ENCODE measurements at regions not wholly inside any gene's neighbourhood (a gene's known extent, or its start where the extent isn't known, plus 50 kb on each side); places are given as distances from the start of the nearest gene placed in this dataset.

DNA sequence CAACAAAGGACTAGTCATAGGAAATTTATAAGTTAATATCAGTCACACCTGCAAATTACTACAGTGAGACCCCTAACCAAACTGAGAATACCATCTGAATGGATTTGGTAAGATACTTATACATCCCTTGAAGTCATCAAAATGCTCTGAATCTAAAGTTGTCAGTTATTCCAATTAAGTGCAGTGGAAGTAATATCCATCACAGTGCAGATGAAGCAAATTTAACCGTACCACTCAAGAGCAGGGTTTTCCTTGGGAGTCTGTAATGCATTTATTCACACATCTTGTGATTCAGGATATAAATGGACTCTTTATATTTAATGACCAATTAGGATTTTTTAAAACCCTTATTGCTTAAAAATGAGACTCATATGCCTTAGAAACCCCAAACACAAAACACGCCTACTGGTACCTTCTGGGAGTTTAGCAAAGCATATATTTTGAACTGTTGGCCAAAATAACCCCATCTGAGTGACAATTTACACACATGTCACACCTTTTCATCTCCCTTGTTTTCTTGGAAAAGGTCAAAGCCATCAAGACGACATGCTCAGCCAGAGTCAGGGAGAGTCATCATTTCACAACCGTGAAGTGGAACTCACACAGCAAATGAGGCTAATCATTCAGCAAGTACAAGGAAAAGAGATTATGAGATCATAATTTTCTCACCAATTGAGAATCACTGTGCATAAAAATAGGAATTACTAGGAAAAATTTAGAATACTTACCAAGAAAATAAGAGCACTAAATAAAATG, 303.7 kb downstream of the HNRNPD start:
- H3K4me3 Mint-ChIP-seq (ENCODE audit: unreplicated experiment): no peak overlapping the region
- no peak overlapping the region for H3K27ac Mint-ChIP-seq (ENCODE audit: unreplicated experiment)
- ChIA-PET POLR2A (no interaction called here), CTCF (no interaction called here)
- BruUV-seq (replicated peaks): no TSS peak
- Histone ChIP-seq H3K27me3 (replicated peaks; ENCODE audit: control insufficient read depth, insufficient read depth, low read length) (no peaks in the 10 kb centered on the region), H3K4me1 (no peaks in the 10 kb centered on the region), H3K36me3 (ENCODE audit: control insufficient read depth, insufficient read depth, low read length) (no peaks in the 10 kb centered on the region), H3K4me3 (ENCODE audit: low read depth, low read length) (no peak overlapping the region), H3K9me3 (no peaks in the 10 kb centered on the region)
- TF ChIP-seq, protein P1, sequence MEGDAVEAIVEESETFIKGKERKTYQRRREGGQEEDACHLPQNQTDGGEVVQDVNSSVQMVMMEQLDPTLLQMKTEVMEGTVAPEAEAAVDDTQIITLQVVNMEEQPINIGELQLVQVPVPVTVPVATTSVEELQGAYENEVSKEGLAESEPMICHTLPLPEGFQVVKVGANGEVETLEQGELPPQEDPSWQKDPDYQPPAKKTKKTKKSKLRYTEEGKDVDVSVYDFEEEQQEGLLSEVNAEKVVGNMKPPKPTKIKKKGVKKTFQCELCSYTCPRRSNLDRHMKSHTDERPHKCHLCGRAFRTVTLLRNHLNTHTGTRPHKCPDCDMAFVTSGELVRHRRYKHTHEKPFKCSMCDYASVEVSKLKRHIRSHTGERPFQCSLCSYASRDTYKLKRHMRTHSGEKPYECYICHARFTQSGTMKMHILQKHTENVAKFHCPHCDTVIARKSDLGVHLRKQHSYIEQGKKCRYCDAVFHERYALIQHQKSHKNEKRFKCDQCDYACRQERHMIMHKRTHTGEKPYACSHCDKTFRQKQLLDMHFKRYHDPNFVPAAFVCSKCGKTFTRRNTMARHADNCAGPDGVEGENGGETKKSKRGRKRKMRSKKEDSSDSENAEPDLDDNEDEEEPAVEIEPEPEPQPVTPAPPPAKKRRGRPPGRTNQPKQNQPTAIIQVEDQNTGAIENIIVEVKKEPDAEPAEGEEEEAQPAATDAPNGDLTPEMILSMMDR (IDR thresholded peaks at IDR 0.05; ENCODE audit: insufficient read depth in 1 of 2, low read depth in 1 of 2, low read length in 1 of 2, severe bottlenecking in 1 of 2, unreplicated experiment in 1 of 2): no peak
- no peaks in the 10 kb centered on the region for H3K4me1 Mint-ChIP-seq (ENCODE audit: low read depth, unreplicated experiment)
- intact Hi-C loops (cut with micrococcal nuclease; ENCODE audit: unreplicated experiment): no loop called here
- no peaks in the 10 kb centered on the region for H3K36me3 Mint-ChIP-seq (ENCODE audit: insufficient read depth, unreplicated experiment)
- peaks cover 5% of the 10 kb centered on the region for H3K27me3 Mint-ChIP-seq (ENCODE audit: insufficient read depth, unreplicated experiment)
- H3K9me3 Mint-ChIP-seq (ENCODE audit: unreplicated experiment): no peaks in the 10 kb centered on the region
- DNase-seq: no peak

DNA sequence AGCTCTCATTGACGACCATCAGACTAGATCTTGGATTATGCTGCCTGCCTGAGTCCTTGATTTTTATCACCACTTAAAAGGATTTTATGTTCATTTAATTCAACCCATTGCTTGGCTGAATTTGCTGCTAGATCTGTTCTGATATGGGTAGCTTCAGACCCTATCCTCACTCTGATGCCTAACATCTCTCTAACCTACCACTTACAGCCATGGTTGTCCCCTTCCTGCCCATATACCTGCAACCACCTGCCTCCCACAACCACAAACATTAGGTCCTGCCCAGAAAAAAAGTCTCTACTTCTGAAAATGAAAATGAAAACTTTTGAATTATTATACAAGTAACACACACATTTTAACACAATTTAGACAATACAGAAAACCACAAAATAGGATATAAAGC, 310.8 kb downstream of the HNRNPD start:
- no TSS peak for BruUV-seq (replicated peaks)

DNA sequence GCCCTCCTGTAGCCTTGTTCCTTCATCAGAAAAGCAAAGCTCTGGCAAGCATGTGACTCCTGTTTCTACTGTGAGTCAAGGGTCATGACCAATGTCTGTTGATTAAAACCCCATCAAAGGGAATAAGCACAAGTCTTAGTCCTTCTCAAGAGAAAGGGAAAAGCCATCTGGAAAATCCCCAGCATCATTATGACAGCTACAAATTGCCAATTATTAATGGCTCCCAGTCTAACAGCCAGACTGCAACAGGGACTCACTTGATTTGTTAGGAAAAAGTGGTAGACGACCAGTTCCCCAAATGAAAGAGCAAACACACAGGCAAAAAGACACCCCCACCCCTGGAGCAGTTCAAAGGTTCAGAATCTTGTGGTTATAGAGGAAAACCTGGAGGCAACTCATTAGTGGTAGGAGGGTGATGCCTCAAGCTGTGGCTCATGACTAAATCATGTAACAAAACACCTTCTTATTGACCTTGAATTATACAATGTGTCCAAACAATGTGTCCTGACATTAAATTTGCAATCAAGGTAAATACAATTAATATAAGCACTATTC, 315.7 kb downstream of the HNRNPD start:
- DNase-seq: no peak
- TF ChIP-seq, protein P1 (IDR thresholded peaks at IDR 0.05; ENCODE audit: insufficient read depth in 1 of 2, low read depth in 1 of 2, low read length in 1 of 2, severe bottlenecking in 1 of 2, unreplicated experiment in 1 of 2): no peak
- no peak overlapping the region for H3K4me3 ChIP-seq (ENCODE audit: low read depth, low read length)
- H3K4me1 ChIP-seq: no peaks in the 10 kb centered on the region
- Mint-ChIP-seq H3K27ac (ENCODE audit: unreplicated experiment) (no peak overlapping the region), H3K4me3 (ENCODE audit: unreplicated experiment) (no peak overlapping the region), H3K36me3 (ENCODE audit: insufficient read depth, unreplicated experiment) (no peaks in the 10 kb centered on the region), H3K4me1 (ENCODE audit: low read depth, unreplicated experiment) (no peaks in the 10 kb centered on the region), H3K27me3 (ENCODE audit: insufficient read depth, unreplicated experiment) (peaks cover under 1% of the 10 kb centered on the region), H3K9me3 (ENCODE audit: unreplicated experiment) (peaks cover 22% of the 10 kb centered on the region)
- H3K27me3 ChIP-seq (replicated peaks; ENCODE audit: control insufficient read depth, insufficient read depth, low read length): no peaks in the 10 kb centered on the region
- ChIA-PET CTCF (no interaction called here), POLR2A (no interaction called here)
- H3K36me3 ChIP-seq (ENCODE audit: control insufficient read depth, insufficient read depth, low read length): no peaks in the 10 kb centered on the region
- intact Hi-C loops (cut with micrococcal nuclease; ENCODE audit: unreplicated experiment): no loop called here
- no TSS peak for BruUV-seq (replicated peaks)
- H3K9me3 ChIP-seq: no peaks in the 10 kb centered on the region

More for the DNA sequence above, 310.8 kb downstream of the HNRNPD start:
- H3K36me3 Mint-ChIP-seq (ENCODE audit: insufficient read depth, unreplicated experiment): no peaks in the 10 kb centered on the region
- intact Hi-C loops (cut with micrococcal nuclease; ENCODE audit: unreplicated experiment): no loop called here
- H3K27me3 Mint-ChIP-seq (ENCODE audit: insufficient read depth, unreplicated experiment): peaks cover 2% of the 10 kb centered on the region
- no peak for DNase-seq
- H3K4me3 Mint-ChIP-seq (ENCODE audit: unreplicated experiment): no peak overlapping the region
- CTCF ChIA-PET: no interaction called here
- no peaks in the 10 kb centered on the region for H3K4me1 ChIP-seq
- H3K9me3 Mint-ChIP-seq (ENCODE audit: unreplicated experiment): no peaks in the 10 kb centered on the region
- no peak overlapping the region for H3K27ac Mint-ChIP-seq (ENCODE audit: unreplicated experiment)
- no peaks in the 10 kb centered on the region for H3K4me1 Mint-ChIP-seq (ENCODE audit: low read depth, unreplicated experiment)
- H3K27me3 ChIP-seq (replicated peaks; ENCODE audit: control insufficient read depth, insufficient read depth, low read length): no peaks in the 10 kb centered on the region
- no peaks in the 10 kb centered on the region for H3K9me3 ChIP-seq
- TF ChIP-seq, protein P1 (IDR thresholded peaks at IDR 0.05; ENCODE audit: insufficient read depth in 1 of 2, low read depth in 1 of 2, low read length in 1 of 2, severe bottlenecking in 1 of 2, unreplicated experiment in 1 of 2): no peak
- no peak overlapping the region for H3K4me3 ChIP-seq (ENCODE audit: low read depth, low read length)
- no peaks in the 10 kb centered on the region for H3K36me3 ChIP-seq (ENCODE audit: control insufficient read depth, insufficient read depth, low read length)
- POLR2A ChIA-PET: no interaction called here

Measured in Caco-2 (cell line).